GM12892 (cell line): ENCODE measurements at regions not wholly inside any gene's neighbourhood (a gene's known extent, or its start where the extent isn't known, plus 50 kb on each side); places are given as distances from the start of the nearest gene placed in this dataset.

Source experiments
- POLR2A ChIP-seq: IDR thresholded peaks from 2 replicates; pipeline ENCODE4 v1.6.1; 2011; ENCODE audit warnings: low read depth, low read length, control low read depth
- POLR2AphosphoS5 ChIP-seq: IDR thresholded peaks from 2 replicates; pipeline ENCODE4 v1.6.1; 2011; ENCODE audit warnings: low read depth, low read length, control low read depth

GRCh38 chr2:4765787-4766530 is 926.2 kb upstream of the SOX11 start:
- TF ChIP-seq POLR2AphosphoS5 (no peak), POLR2A (no peak)
